K562 (cell line): ENCODE measurements at regions not wholly inside any gene's neighbourhood (a gene's known extent, or its start where the extent isn't known, plus 50 kb on each side); places are given as distances from the start of the nearest gene placed in this dataset.

Experiments used
- ATAC-seq: fragments of 200-7000 bp; cut with Tn5 transposase; 3 replicates; pipeline ENCODE4 v1.9.1; 2020; ENCODE audit warnings: moderate library complexity
- BruUV-seq: library from RNA; stranded (reverse); fragments of 400-500 nt; replicated peaks from 2 replicates; lab custom pipeline; 2021; lab: Mats Ljungman, UMichigan
- CTCF ChIA-PET: fragments of 300-600 bp; formaldehyde crosslinking; extraction: SDS; loops from one replicate; lab custom pipeline; 2021; ENCODE audit warnings: low intra/inter-chr PET ratio; lab: Yijun Ruan, JAX
- POLR2A ChIA-PET: fragments of 300-600, 350-650 bp; sonication (Branson Sonifier 250); formaldehyde crosslinking; extraction: SDS; loops from one replicate; lab custom pipeline; 2021; ENCODE audit warnings: antibody characterized with exemption, inconsistent platforms; lab: Yijun Ruan, JAX
- DNase-seq, 4 experiments: peaks; one replicate each; pipeline versions ENCODE4 v3.0.0 to v3.0.0-alpha.2; 2011 to 2018; ENCODE audit warnings: low spot score in 3 of 4, mixed read lengths in 3 of 4; ENCODE audit errors: extremely low read depth in 1 of 4
- FAIRE-seq: peaks from 2 replicates; lab custom pipeline; 2011; peaks lifted over from hg19 to GRCh38; lab: Jason Lieb, UNC
- H2AFZ ChIP-seq: 2 replicates; pipeline ENCODE4 v1.6.0; 2011; ENCODE audit warnings: low read depth, low read length, control low read depth, inconsistent platforms
- H3K27ac ChIP-seq: fragments of 200-600 bp; 3 replicates; pipeline ENCODE4 v1.8.0; 2011; ENCODE audit warnings: low read depth, mild to moderate bottlenecking, control low read depth, inconsistent platforms, low read length, moderate library complexity, mixed read lengths; ENCODE audit errors: extremely low read depth
- H3K27me3 ChIP-seq, 2 experiments: fragments of 300-600 bp in 1 of 2; 2 replicates in 1 of 2; 3 replicates in 1 of 2; pipeline versions ENCODE4 v1.6.0 to v1.8.0; 2011; ENCODE audit warnings: inconsistent platforms in 2 of 2, low read length in 2 of 2, mild to moderate bottlenecking in 1 of 2, mixed read lengths in 1 of 2, moderate library complexity in 1 of 2; ENCODE audit not compliant: control insufficient read depth in 2 of 2, insufficient read depth in 2 of 2
- H3K36me3 ChIP-seq: fragments of 300-600 bp; 3 replicates; pipeline ENCODE4 v1.8.0; 2011; ENCODE audit warnings: mild to moderate bottlenecking, low read length, inconsistent platforms; ENCODE audit not compliant: control insufficient read depth, insufficient read depth
- H3K4me1 ChIP-seq, 2 experiments: fragments of 200-600 bp in 1 of 2; replicated peaks in 1 of 2; 2 replicates in 1 of 2; 3 replicates in 1 of 2; pipeline versions ENCODE4 v1.5.1 to v1.8.0; 2011; ENCODE audit warnings: inconsistent platforms in 2 of 2, low read length in 2 of 2, mild to moderate bottlenecking in 1 of 2, mixed read lengths in 1 of 2, moderate library complexity in 1 of 2; ENCODE audit not compliant: control insufficient read depth in 2 of 2, insufficient read depth in 2 of 2
- H3K4me2 ChIP-seq: 2 replicates; pipeline ENCODE4 v1.6.1; 2011; ENCODE audit warnings: low read length, control low read depth, inconsistent platforms, mixed read lengths; ENCODE audit not compliant: insufficient read depth
- H3K4me3 ChIP-seq: fragments of 200-600 bp; sonication (generic), shearing (Covaris generic); 2 replicates; pipeline ENCODE4 v1.5.1; 2016; ENCODE audit warnings: control low read depth, inconsistent platforms
- H3K79me2 ChIP-seq: fragments of 200-600 bp; 3 replicates; pipeline ENCODE4 v1.8.0; 2011; ENCODE audit warnings: low read length, inconsistent platforms; ENCODE audit not compliant: control insufficient read depth, insufficient read depth
- H3K9ac ChIP-seq, 2 experiments: 2 replicates each; pipeline versions ENCODE4 v1.6.0 to v1.6.1; 2011; ENCODE audit warnings: low read depth in 2 of 2, low read length in 2 of 2, control low read depth in 1 of 2, inconsistent platforms in 1 of 2, mild to moderate bottlenecking in 1 of 2, mixed read lengths in 1 of 2; ENCODE audit not compliant: insufficient read depth in 1 of 2
- H3K9me1 ChIP-seq: one replicate; pipeline ENCODE4 v1.6.0; 2011; ENCODE audit warnings: inconsistent platforms, mild to moderate bottlenecking, low read length, moderate library complexity; ENCODE audit not compliant: control insufficient read depth, insufficient read depth
- H3K9me3 ChIP-seq: replicated peaks from 2 replicates; pipeline ENCODE4 v1.5.1; 2011; ENCODE audit warnings: low read depth, low read length, inconsistent platforms; ENCODE audit not compliant: control insufficient read depth, insufficient read depth
- H4K20me1 ChIP-seq: replicated peaks from 2 replicates; pipeline ENCODE4 v1.6.1; 2011; ENCODE audit warnings: low read length, inconsistent platforms, mixed read lengths; ENCODE audit not compliant: control insufficient read depth, insufficient read depth
- CBX1 ChIP-seq: sonication (generic); IDR thresholded peaks from 2 replicates; pipeline ENCODE4 v1.6.1; 2016; ENCODE audit warnings: antibody characterized with exemption, low read depth, mild to moderate bottlenecking
- DNMT1 ChIP-seq: fragments of 450-650 bp; IDR thresholded peaks from 2 replicates; pipeline ENCODE4 v1.6.1; 2016; ENCODE audit warnings: antibody characterized with exemption, mild to moderate bottlenecking
- HNRNPLL ChIP-seq: fragments of 200-400 bp; formaldehyde crosslinking; IDR thresholded peaks from 2 replicates; pipeline ENCODE4 v1.6.1; 2017; ENCODE audit warnings: low read length, low read depth, mild to moderate bottlenecking; ENCODE audit not compliant: poor library complexity, severe bottlenecking
- IFI16 ChIP-seq: fragments of 250-450 bp; sonication (Bioruptor Pico); IDR thresholded peaks from 2 replicates; pipeline ENCODE4 v2.1.2; 2022; ENCODE audit warnings: mild to moderate bottlenecking, inconsistent platforms
- NFE2 ChIP-seq: IDR thresholded peaks from 2 replicates; pipeline ENCODE4 v1.6.1; 2014; ENCODE audit warnings: antibody characterized with exemption, low read depth
- NR2C1 ChIP-seq, 2 experiments: fragments of 450-650 bp; IDR thresholded peaks; 2 replicates each; pipeline ENCODE4 v1.6.1; 2017; ENCODE audit warnings: mild to moderate bottlenecking in 2 of 2, antibody characterized with exemption in 1 of 2, inconsistent platforms in 1 of 2, missing compliant biosample characterization in 1 of 2, missing genetic modification characterization in 1 of 2
- WGBS: fragments of 100-300 bp; shearing (Covaris generic); methylation state at CpG from one replicate; pipeline ENCODE4 v1.1.6; 2016; ENCODE audit warnings: low coverage, mixed read lengths; ENCODE audit not compliant: insufficient coverage; ENCODE audit errors: missing lambda C conversion rate; 5-methylcytosine and 5-hydroxymethylcytosine counted together
- in situ Hi-C: fragments of 300-500 bp; cut with MboI; formaldehyde crosslinking; loops from 4 replicates; pipeline ENCODE4 v1.15.0; 2018; ENCODE audit warnings: inconsistent platforms, mixed read lengths
- intact Hi-C: fragments of 100-400 bp; cut with micrococcal nuclease; formaldehyde crosslinking; loops from 2 replicates; pipeline ENCODE4 v1.14.2; 2022

- in situ Hi-C loops: no loop called here
- FAIRE-seq: no peak
- no peaks in the 10 kb centered on the region for H3K9me3 ChIP-seq
- no peak for TF ChIP-seq CBX1
- no peak overlapping the region for H3K27ac ChIP-seq
- intact Hi-C loops: no loop called here
- no peaks in the 10 kb centered on the region for H3K27me3 ChIP-seq
- H3K79me2 ChIP-seq: no peaks in the 10 kb centered on the region
- no peak overlapping the region for H2AFZ ChIP-seq
- no peaks in the 10 kb centered on the region for H3K36me3 ChIP-seq
- no peak overlapping the region for H3K4me3 ChIP-seq
- H3K9ac ChIP-seq: no peak overlapping the region
- no peak overlapping the region for H3K4me2 ChIP-seq
- BruUV-seq: no TSS peak
- CTCF ChIA-PET: no interaction called here
- no peak for DNase-seq
- ATAC-seq: no peak
- POLR2A ChIA-PET: no interaction called here
- H4K20me1 ChIP-seq: no peaks in the 10 kb centered on the region
- H3K4me1 ChIP-seq: no peaks in the 10 kb centered on the region
- WGBS: 17% methylated on average over 1 of the region's 1 CpG
- no peaks in the 10 kb centered on the region for H3K9me1 ChIP-seq
Observed at GRCh38 chr14:66389481-66389880, 96.7 kb upstream of the CCDC196 start.

DNA sequence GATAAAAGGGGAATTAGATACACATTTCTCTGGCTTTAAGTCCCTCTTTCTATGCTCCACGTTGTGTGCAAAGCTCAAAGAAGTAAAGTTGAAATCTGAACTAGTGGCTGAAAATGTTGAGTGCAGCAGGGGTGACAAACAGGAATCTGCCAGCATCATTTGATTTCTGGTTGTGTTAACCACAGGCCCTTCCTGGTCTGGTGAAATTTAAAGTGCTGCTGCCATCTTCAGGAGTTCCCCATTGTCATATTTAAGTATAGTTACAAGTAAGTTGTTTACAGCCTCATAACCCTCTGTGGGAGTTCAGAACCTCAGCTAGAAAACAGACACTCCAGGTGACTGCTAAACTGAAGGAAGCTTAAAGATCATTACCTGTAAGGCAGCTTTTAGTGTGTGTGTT is 90.9 kb upstream of the CCDC196 start:
- Histone ChIP-seq H3K36me3 (no peaks in the 10 kb centered on the region), H4K20me1 (no peaks in the 10 kb centered on the region), H3K79me2 (no peaks in the 10 kb centered on the region), H2AFZ (no peak overlapping the region), H3K27me3 (no peaks in the 10 kb centered on the region), H3K4me2 (no peak overlapping the region), H3K4me3 (no peak overlapping the region), H3K4me1 (no peaks in the 10 kb centered on the region)
- intact Hi-C loops: no loop called here
- no peak for FAIRE-seq
- in situ Hi-C loops: no loop called here
- CTCF ChIA-PET: no interaction called here
- DNase-seq: no peak
- 0% methylated on average over 1 of the region's 1 CpG for WGBS
- ATAC-seq: no peak
- TF ChIP-seq NFE2 (no peak), IFI16 (CRISPR knock-in tag) (no peak), NR2C1 (IDR thresholded peaks at IDR 0.05) (no peak), NR2C1 (tag; IDR thresholded peaks at IDR 0.05) (no peak), DNMT1 (no peak), HNRNPLL (no peak)
- TF ChIP-seq, all 486 proteins: peak for 0
- Histone ChIP-seq H3K27ac (no peak overlapping the region), H3K9ac (no peak overlapping the region), H3K9me3 (no peaks in the 10 kb centered on the region), H3K9me1 (no peaks in the 10 kb centered on the region)
- no TSS peak for BruUV-seq
- POLR2A ChIA-PET: no interaction called here
